Neural progenitor cell (in vitro differentiated cells): ENCODE measurements at regions not wholly inside any gene's neighbourhood (a gene's known extent, or its start where the extent isn't known, plus 50 kb on each side); places are given as distances from the start of the nearest gene placed in this dataset.

Source experiments
- DNase-seq: peaks from one replicate; pipeline ENCODE4 v3.0.0-alpha.2; 2016; ENCODE audit warnings: low spot score
- H2AFZ ChIP-seq: fragments of 200-600 bp; sonication (generic); replicated peaks from 2 replicates; pipeline ENCODE4 v1.6.1; 2016; ENCODE audit warnings: antibody characterized with exemption
- H3F3A ChIP-seq: fragments of 200-600 bp; sonication (generic); 2 replicates; pipeline ENCODE4 v1.6.1; 2016; ENCODE audit warnings: antibody characterized with exemption, low read depth
- H3K27ac ChIP-seq: fragments of 200-600 bp; sonication (generic); 2 replicates; pipeline ENCODE4 v1.5.1; 2016; ENCODE audit warnings: mild to moderate bottlenecking
- H3K27me3 ChIP-seq: fragments of 200-600 bp; sonication (generic); 2 replicates; pipeline ENCODE4 v1.6.1; 2016; ENCODE audit warnings: mild to moderate bottlenecking, moderate library complexity
- H3K36me3 ChIP-seq: fragments of 200-600 bp; sonication (generic); 2 replicates; pipeline ENCODE4 v1.5.1; 2016
- H3K4me1 ChIP-seq: fragments of 200-600 bp; sonication (generic); 2 replicates; pipeline ENCODE4 v1.6.1; 2016; ENCODE audit warnings: mixed run types
- H3K4me2 ChIP-seq: fragments of 200-600 bp; sonication (generic); 2 replicates; pipeline ENCODE4 v1.6.1; 2016
- H3K4me3 ChIP-seq: fragments of 200-600 bp; sonication (generic); 2 replicates; pipeline ENCODE4 v1.5.1; 2016
- H3K79me2 ChIP-seq: fragments of 200-600 bp; sonication (generic); 2 replicates; pipeline ENCODE4 v1.6.1; 2016; ENCODE audit warnings: low read depth
- H3K9ac ChIP-seq: fragments of 200-600 bp; sonication (generic); 2 replicates; pipeline ENCODE4 v1.6.1; 2016
- H3K9me3 ChIP-seq: fragments of 200-600 bp; sonication (generic); 2 replicates; pipeline ENCODE4 v1.5.1; 2016; ENCODE audit warnings: low read depth
- H4K20me1 ChIP-seq: fragments of 200-600 bp; sonication (generic); 2 replicates; pipeline ENCODE4 v1.6.1; 2016; ENCODE audit warnings: low read depth
- H3K27ac Mint-ChIP-seq: 3 replicates; pipeline ENCODE4 v1.8.0; 2021; ENCODE audit warnings: mixed read lengths
- H3K27me3 Mint-ChIP-seq: 2 replicates; pipeline ENCODE4 v1.8.0; 2022; ENCODE audit warnings: low read depth, mild to moderate bottlenecking, inconsistent platforms, moderate library complexity, mixed read lengths; ENCODE audit not compliant: insufficient read depth
- H3K36me3 Mint-ChIP-seq: 3 replicates; pipeline ENCODE4 v1.8.0; 2021; ENCODE audit warnings: mixed read lengths
- H3K4me1 Mint-ChIP-seq: 3 replicates; pipeline ENCODE4 v1.8.0; 2021; ENCODE audit warnings: mixed read lengths
- H3K4me3 Mint-ChIP-seq: 3 replicates; pipeline ENCODE4 v1.8.0; 2021; ENCODE audit warnings: mild to moderate bottlenecking, moderate library complexity, mixed read lengths
- H3K9me3 Mint-ChIP-seq: 3 replicates; pipeline ENCODE4 v1.8.0; 2020; ENCODE audit warnings: mixed read lengths
- EZH2 ChIP-seq: fragments of 200-600 bp; sonication (generic); IDR thresholded peaks from 2 replicates; pipeline ENCODE4 v1.6.1; 2017; ENCODE audit warnings: antibody characterized with exemption, mild to moderate bottlenecking, moderate library complexity
- EZH2phosphoT487 ChIP-seq: fragments of 200-600 bp; sonication (generic); IDR thresholded peaks from 2 replicates; pipeline ENCODE4 v1.6.1; 2017; ENCODE audit warnings: antibody characterized with exemption
- TF ChIP-seq, protein P1 (sequence below): fragments of 200-600 bp; sonication (generic); IDR thresholded peaks from 2 replicates; pipeline ENCODE4 v1.5.1; 2017; ENCODE audit warnings: antibody characterized with exemption, mild to moderate bottlenecking

DNA sequence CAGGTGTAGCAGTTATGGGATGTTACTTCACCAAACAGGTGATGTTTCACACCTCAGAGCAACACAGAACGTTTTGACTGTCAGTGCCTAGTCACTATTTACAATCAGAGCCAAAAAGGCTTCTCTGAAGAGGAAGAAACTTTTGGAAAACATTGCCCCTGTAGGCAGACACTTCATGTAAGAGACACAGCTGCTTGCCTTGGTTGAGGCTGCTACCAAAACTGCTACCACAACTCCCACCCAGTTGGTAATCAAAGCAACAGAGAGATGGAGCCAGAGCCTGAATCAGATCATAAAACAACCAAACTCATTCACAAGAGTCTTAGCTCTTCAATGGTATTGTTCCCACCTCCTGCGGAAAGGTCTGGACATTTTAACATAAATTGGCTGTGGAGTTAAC is 61.0 kb downstream of the CTSL start:
- Mint-ChIP-seq H3K9me3 (peaks cover 4% of the 10 kb centered on the region), H3K36me3 (no peaks in the 10 kb centered on the region), H3K4me1 (peaks cover 6% of the 10 kb centered on the region), H3K27me3 (peaks cover 6% of the 10 kb centered on the region), H3K27ac (no peak overlapping the region), H3K4me3 (no peak overlapping the region)
- Histone ChIP-seq H3K4me2 (no peak overlapping the region), H3F3A (no peaks in the 10 kb centered on the region), H3K9ac (no peak overlapping the region), H3K9me3 (no peaks in the 10 kb centered on the region), H2AFZ (no peak overlapping the region), H3K4me3 (no peak overlapping the region), H3K27me3 (no peaks in the 10 kb centered on the region), H3K36me3 (no peaks in the 10 kb centered on the region), H3K27ac (no peak overlapping the region), H3K4me1 (no peaks in the 10 kb centered on the region), H3K79me2 (no peaks in the 10 kb centered on the region), H4K20me1 (no peaks in the 10 kb centered on the region)
- DNase-seq: no peak
- no peak for TF ChIP-seq EZH2phosphoT487
- TF ChIP-seq, protein P1, sequence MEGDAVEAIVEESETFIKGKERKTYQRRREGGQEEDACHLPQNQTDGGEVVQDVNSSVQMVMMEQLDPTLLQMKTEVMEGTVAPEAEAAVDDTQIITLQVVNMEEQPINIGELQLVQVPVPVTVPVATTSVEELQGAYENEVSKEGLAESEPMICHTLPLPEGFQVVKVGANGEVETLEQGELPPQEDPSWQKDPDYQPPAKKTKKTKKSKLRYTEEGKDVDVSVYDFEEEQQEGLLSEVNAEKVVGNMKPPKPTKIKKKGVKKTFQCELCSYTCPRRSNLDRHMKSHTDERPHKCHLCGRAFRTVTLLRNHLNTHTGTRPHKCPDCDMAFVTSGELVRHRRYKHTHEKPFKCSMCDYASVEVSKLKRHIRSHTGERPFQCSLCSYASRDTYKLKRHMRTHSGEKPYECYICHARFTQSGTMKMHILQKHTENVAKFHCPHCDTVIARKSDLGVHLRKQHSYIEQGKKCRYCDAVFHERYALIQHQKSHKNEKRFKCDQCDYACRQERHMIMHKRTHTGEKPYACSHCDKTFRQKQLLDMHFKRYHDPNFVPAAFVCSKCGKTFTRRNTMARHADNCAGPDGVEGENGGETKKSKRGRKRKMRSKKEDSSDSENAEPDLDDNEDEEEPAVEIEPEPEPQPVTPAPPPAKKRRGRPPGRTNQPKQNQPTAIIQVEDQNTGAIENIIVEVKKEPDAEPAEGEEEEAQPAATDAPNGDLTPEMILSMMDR: no peak
- no peak for TF ChIP-seq EZH2

DNA sequence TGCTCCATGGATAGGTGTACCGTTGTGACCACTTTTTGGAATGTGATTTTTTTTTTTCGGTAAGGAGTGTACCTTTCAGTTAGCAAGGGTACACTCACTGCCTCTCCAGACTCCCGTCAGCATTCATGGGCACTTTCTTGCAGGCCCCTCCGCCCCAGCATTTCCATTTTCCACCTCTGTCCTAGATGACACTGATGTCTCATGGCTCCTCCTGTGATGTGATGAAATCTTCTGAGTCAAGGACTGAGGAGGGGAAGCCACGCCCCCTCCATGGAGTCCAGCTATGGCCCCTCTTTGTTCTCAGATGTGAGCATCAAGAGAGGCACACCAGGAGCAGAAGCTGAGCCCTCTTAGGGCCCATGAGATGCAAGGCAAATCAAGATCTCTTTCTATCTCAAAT is 61.8 kb downstream of the CTSL start:
- Histone ChIP-seq H2AFZ (peak overlapping the region; percentile 60), H3K4me1 (no peaks in the 10 kb centered on the region), H3K36me3 (no peaks in the 10 kb centered on the region), H3K4me2 (no peak overlapping the region), H3K9me3 (no peaks in the 10 kb centered on the region), H3K9ac (no peak overlapping the region), H3F3A (no peaks in the 10 kb centered on the region), H4K20me1 (no peaks in the 10 kb centered on the region), H3K27ac (no peak overlapping the region), H3K79me2 (no peaks in the 10 kb centered on the region), H3K27me3 (no peaks in the 10 kb centered on the region), H3K4me3 (no peak overlapping the region)
- no peak for TF ChIP-seq EZH2phosphoT487
- TF ChIP-seq, protein P1: no peak
- TF ChIP-seq EZH2: no peak
- H3K36me3 Mint-ChIP-seq: no peaks in the 10 kb centered on the region
- H3K4me1 Mint-ChIP-seq: peaks cover 6% of the 10 kb centered on the region
- peak; percentile 29 for DNase-seq
- H3K27ac Mint-ChIP-seq: peak overlapping the region; percentile 19
- peaks cover 4% of the 10 kb centered on the region for H3K9me3 Mint-ChIP-seq
- no peak overlapping the region for H3K4me3 Mint-ChIP-seq
- H3K27me3 Mint-ChIP-seq: peaks cover 6% of the 10 kb centered on the region

DNA sequence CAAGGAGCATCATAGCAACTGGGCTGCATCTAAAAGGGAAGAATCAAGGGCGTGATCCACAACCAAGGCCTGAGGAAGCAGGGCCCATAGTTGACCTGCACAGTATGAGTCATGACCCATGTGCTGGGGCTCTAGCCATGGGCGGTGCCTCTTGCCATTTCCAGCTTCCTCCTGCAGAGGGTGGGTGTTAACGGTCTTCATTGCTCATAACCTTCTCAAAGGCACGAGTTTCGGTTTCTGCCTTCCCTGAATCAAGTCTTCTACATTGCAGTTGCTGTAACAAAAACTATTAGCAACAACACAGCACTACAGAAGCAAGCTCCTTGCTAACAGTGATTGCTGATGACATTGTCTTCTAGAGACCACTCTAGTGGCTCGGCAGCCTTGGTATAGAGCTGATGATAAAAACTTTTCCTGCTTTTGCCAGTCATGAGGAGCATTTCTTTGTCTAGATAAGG is 66.9 kb downstream of the CTSL start:
- Histone ChIP-seq H3K9ac (no peak overlapping the region), H2AFZ (no peak overlapping the region), H3K79me2 (no peaks in the 10 kb centered on the region), H3F3A (no peaks in the 10 kb centered on the region), H3K27me3 (no peaks in the 10 kb centered on the region), H3K36me3 (no peaks in the 10 kb centered on the region), H4K20me1 (no peaks in the 10 kb centered on the region), H3K4me1 (peaks cover 10% of the 10 kb centered on the region), H3K4me2 (no peak overlapping the region), H3K27ac (no peak overlapping the region), H3K4me3 (no peak overlapping the region), H3K9me3 (no peaks in the 10 kb centered on the region)
- Mint-ChIP-seq H3K4me1 (peaks cover 19% of the 10 kb centered on the region), H3K4me3 (no peak overlapping the region), H3K36me3 (no peaks in the 10 kb centered on the region), H3K27ac (no peak overlapping the region), H3K27me3 (peaks cover 10% of the 10 kb centered on the region), H3K9me3 (peaks cover 4% of the 10 kb centered on the region)
- TF ChIP-seq, protein P1: no peak
- TF ChIP-seq EZH2phosphoT487 (no peak), EZH2 (no peak)
- DNase-seq: no peak

DNA sequence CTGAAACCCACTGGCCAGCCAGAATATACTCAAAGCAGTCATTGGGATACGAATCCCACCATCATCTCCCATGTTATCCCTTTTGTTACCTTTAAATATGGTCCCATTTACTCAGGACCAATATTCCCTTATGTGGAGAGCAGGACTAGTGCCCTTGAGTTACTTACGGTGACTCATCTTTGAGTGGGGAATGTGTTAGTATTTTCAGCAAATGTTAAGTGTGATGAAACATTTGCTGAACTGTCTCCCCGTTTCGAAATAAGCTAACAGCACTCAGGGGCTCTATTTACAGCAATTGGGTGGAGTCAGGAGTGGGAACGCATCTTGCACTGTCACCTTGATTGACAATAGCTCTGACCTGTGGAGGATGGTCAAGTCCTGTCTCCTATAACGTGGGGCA is 67.4 kb downstream of the CTSL start:
- H3K9me3 Mint-ChIP-seq: peaks cover 2% of the 10 kb centered on the region
- no peak overlapping the region for H3K27ac ChIP-seq
- TF ChIP-seq EZH2phosphoT487 (no peak), EZH2 (no peak)
- TF ChIP-seq, protein P1: no peak
- no peaks in the 10 kb centered on the region for H3F3A ChIP-seq
- H3K4me2 ChIP-seq: no peak overlapping the region
- H3K27me3 ChIP-seq: no peaks in the 10 kb centered on the region
- H3K36me3 ChIP-seq: no peaks in the 10 kb centered on the region
- H3K4me3 Mint-ChIP-seq: no peak overlapping the region
- H3K9me3 ChIP-seq: no peaks in the 10 kb centered on the region
- no peaks in the 10 kb centered on the region for H3K79me2 ChIP-seq
- no peak overlapping the region for H3K9ac ChIP-seq
- H3K36me3 Mint-ChIP-seq: no peaks in the 10 kb centered on the region
- H3K27me3 Mint-ChIP-seq: peaks cover 10% of the 10 kb centered on the region
- peaks cover 10% of the 10 kb centered on the region for H3K4me1 ChIP-seq
- H2AFZ ChIP-seq: no peak overlapping the region
- no peak for DNase-seq
- H4K20me1 ChIP-seq: no peaks in the 10 kb centered on the region
- no peak overlapping the region for H3K27ac Mint-ChIP-seq
- H3K4me3 ChIP-seq: no peak overlapping the region
- peaks cover 17% of the 10 kb centered on the region for H3K4me1 Mint-ChIP-seq
